IMR-90 (cell line): ENCODE measurements at regions not wholly inside any gene's neighbourhood (a gene's known extent, or its start where the extent isn't known, plus 50 kb on each side); places are given as distances from the start of the nearest gene placed in this dataset.
A peak's percentile ranks its signal among the peaks of the same experiment; 100 is the strongest.

Experiments used
- ATAC-seq: fragments of 200-7000 bp; cut with Tn5 transposase; 2 replicates; pipeline ENCODE4 v1.9.1; 2020; ENCODE audit warnings: low read depth, mild to moderate bottlenecking, moderate library complexity
- BruUV-seq: library from RNA; stranded (reverse); fragments of 400-500 nt; replicated peaks from 2 replicates; lab custom pipeline; 2021; lab: Mats Ljungman, UMichigan
- CTCF ChIA-PET: fragments of 300-600 bp; formaldehyde crosslinking; extraction: SDS; loops from one replicate; lab custom pipeline; 2021; ENCODE audit warnings: antibody characterized with exemption; lab: Yijun Ruan, JAX
- POLR2A ChIA-PET: fragments of 300-600 bp; sonication (Branson Sonifier 250); formaldehyde crosslinking; loops from one replicate; lab custom pipeline; 2022; ENCODE audit warnings: antibody characterized with exemption; ENCODE audit not compliant: unreplicated experiment; lab: Charles Lee
- DNase-seq: peaks from one replicate; pipeline ENCODE4 v3.0.0; 2013
- H2AFZ ChIP-seq: replicated peaks from 2 replicates; pipeline ENCODE3; 2013; ENCODE audit warnings: low read length, mild to moderate bottlenecking; ENCODE audit not compliant: poor library complexity
- H2AK5ac ChIP-seq: 2 replicates; pipeline ENCODE4 v1.6.1; 2013; ENCODE audit warnings: low read depth, low read length, inconsistent platforms
- H2AK9ac ChIP-seq: replicated peaks from 2 replicates; pipeline ENCODE3; 2013; ENCODE audit warnings: mild to moderate bottlenecking, low read depth, low read length, moderate library complexity; ENCODE audit not compliant: poor library complexity
- H2BK120ac ChIP-seq: 2 replicates; pipeline ENCODE4 v1.6.1; 2013; ENCODE audit warnings: low read depth, low read length, inconsistent platforms
- H2BK15ac ChIP-seq: 3 replicates; pipeline ENCODE4 v1.6.1; 2013; ENCODE audit warnings: low read depth, low read length, inconsistent platforms
- H2BK20ac ChIP-seq: 2 replicates; pipeline ENCODE4 v1.6.1; 2013; ENCODE audit warnings: low read depth, mild to moderate bottlenecking, inconsistent platforms, low read length, moderate library complexity
- H2BK5ac ChIP-seq: 2 replicates; pipeline ENCODE4 v1.6.1; 2013; ENCODE audit warnings: mild to moderate bottlenecking, low read depth, low read length, inconsistent platforms; ENCODE audit not compliant: poor library complexity, severe bottlenecking
- H3K14ac ChIP-seq: replicated peaks from 2 replicates; pipeline ENCODE4 v1.6.1; 2013; ENCODE audit warnings: low read depth, low read length, inconsistent platforms
- H3K18ac ChIP-seq: 2 replicates; pipeline ENCODE4 v1.6.1; 2013; ENCODE audit warnings: low read depth, low read length, control low read depth
- H3K23ac ChIP-seq: 2 replicates; pipeline ENCODE4 v1.6.1; 2013; ENCODE audit warnings: low read depth, low read length, inconsistent platforms
- H3K27ac ChIP-seq: 2 replicates; pipeline ENCODE4 v1.5.1; 2013; ENCODE audit warnings: mild to moderate bottlenecking, control low read depth, low read length; ENCODE audit not compliant: insufficient read depth
- H3K27me3 ChIP-seq: 2 replicates; pipeline ENCODE4 v1.6.1; 2013; ENCODE audit warnings: low read length; ENCODE audit not compliant: control insufficient read depth, insufficient read depth
- H3K36me3 ChIP-seq: 2 replicates; pipeline ENCODE4 v1.6.1; 2013; ENCODE audit warnings: low read length, mixed read lengths; ENCODE audit not compliant: control insufficient read depth, insufficient read depth
- H3K4ac ChIP-seq: 2 replicates; pipeline ENCODE4 v1.6.1; 2013; ENCODE audit warnings: low read depth, low read length, inconsistent platforms
- H3K4me1 ChIP-seq: 2 replicates; pipeline ENCODE4 v1.6.1; 2013; ENCODE audit warnings: low read length, mixed read lengths; ENCODE audit not compliant: control insufficient read depth, insufficient read depth
- H3K4me2 ChIP-seq: 2 replicates; pipeline ENCODE4 v1.6.1; 2013; ENCODE audit warnings: low read depth, mild to moderate bottlenecking, control low read depth, low read length, moderate library complexity
- H3K4me3 ChIP-seq: 2 replicates; pipeline ENCODE4 v1.5.1; 2013; ENCODE audit warnings: low read depth, mild to moderate bottlenecking, control low read depth, low read length, moderate library complexity; ENCODE audit not compliant: insufficient read depth
- H3K56ac ChIP-seq: 2 replicates; pipeline ENCODE4 v1.6.1; 2013; ENCODE audit warnings: low read length, inconsistent platforms; ENCODE audit not compliant: insufficient read depth; ENCODE audit errors: extremely low read depth
- H3K79me1 ChIP-seq, 2 experiments: 2 replicates each; pipeline ENCODE4 v1.6.1; 2013; ENCODE audit warnings: low read length in 2 of 2, inconsistent platforms in 1 of 2, low read depth in 1 of 2
- H3K9ac ChIP-seq: 2 replicates; pipeline ENCODE4 v1.6.1; 2013; ENCODE audit warnings: low read depth, low read length, control low read depth
- H3K9me1 ChIP-seq: 2 replicates; pipeline ENCODE4 v1.6.1; 2013; ENCODE audit warnings: low read length, inconsistent platforms; ENCODE audit not compliant: insufficient read depth
- H3K9me3 ChIP-seq: 2 replicates; pipeline ENCODE4 v1.6.1; 2013; ENCODE audit warnings: low read length; ENCODE audit not compliant: control insufficient read depth, insufficient read depth
- H4K20me1 ChIP-seq: 2 replicates; pipeline ENCODE4 v1.6.1; 2013; ENCODE audit warnings: low read length, inconsistent platforms; ENCODE audit not compliant: insufficient read depth
- H4K5ac ChIP-seq: 2 replicates; pipeline ENCODE4 v1.6.1; 2013; ENCODE audit warnings: mild to moderate bottlenecking, low read depth, low read length, control low read depth
- H4K8ac ChIP-seq, 2 experiments: 2 replicates each; pipeline ENCODE4 v1.6.1; 2013; ENCODE audit warnings: low read depth in 2 of 2, low read length in 2 of 2, control low read depth in 1 of 2, inconsistent platforms in 1 of 2
- H4K91ac ChIP-seq: 2 replicates; pipeline ENCODE4 v1.6.1; 2013; ENCODE audit warnings: low read depth, low read length, inconsistent platforms; ENCODE audit not compliant: insufficient read depth
- CEBPB ChIP-seq: IDR thresholded peaks from 2 replicates; pipeline ENCODE4 v1.6.1; 2012; ENCODE audit warnings: low read depth, low read length, improper control_type of control experiment
- CHD1 ChIP-seq: IDR thresholded peaks from 2 replicates; pipeline ENCODE4 v1.6.1; 2012; ENCODE audit warnings: low read depth, low read length, improper control_type of control experiment
- FOS ChIP-seq: fragments of 150-350 bp; IDR thresholded peaks from 2 replicates; pipeline ENCODE4 v1.6.1; 2016; ENCODE audit warnings: low read depth, low read length
- MAFK ChIP-seq: IDR thresholded peaks from 2 replicates; pipeline ENCODE4 v1.6.1; 2012; ENCODE audit warnings: low read depth, low read length, improper control_type of control experiment
- MXI1 ChIP-seq: IDR thresholded peaks from 2 replicates; pipeline ENCODE4 v1.6.1; 2012; ENCODE audit warnings: low read depth, mild to moderate bottlenecking, low read length, moderate library complexity, borderline replicate concordance
- RAD21 ChIP-seq: IDR thresholded peaks from 2 replicates; pipeline ENCODE4 v1.6.1; 2012; ENCODE audit warnings: low read length, improper control_type of control experiment
- RCOR1 ChIP-seq: IDR thresholded peaks from 2 replicates; pipeline ENCODE4 v1.6.1; 2012; ENCODE audit warnings: mild to moderate bottlenecking, low read length, improper control_type of control experiment; ENCODE audit not compliant: insufficient replicate concordance
- SMC3 ChIP-seq: fragments of 150-350 bp; IDR thresholded peaks from 2 replicates; pipeline ENCODE4 v1.6.1; 2016; ENCODE audit warnings: low read depth, mild to moderate bottlenecking, antibody characterized with exemption, low read length, moderate library complexity
- WGBS, 2 experiments: methylation state at CpG; one replicate each; pipeline versions ENCODE4 v1.1.5 to v1.1.7; 2013; ENCODE audit warnings: missing lambda C conversion rate in 2 of 2; ENCODE audit not compliant: insufficient read length in 1 of 2; ENCODE audit errors: extremely low coverage in 2 of 2; 5-methylcytosine and 5-hydroxymethylcytosine counted together
- dilution Hi-C: fragments of 300-500 bp; cut with HindIII; formaldehyde crosslinking; loops from one replicate; pipeline ENCODE4 v1.14.3; 2018; ENCODE audit warnings: low sequenced_read_pairs; ENCODE audit not compliant: unreplicated experiment
- in situ Hi-C: fragments of 300-500 bp; cut with MboI; formaldehyde crosslinking; loops from 3 replicates; pipeline ENCODE4 v1.14.3; 2019; ENCODE audit warnings: low sequenced_read_pairs, inconsistent platforms, mixed read lengths
- intact Hi-C: fragments of 100-400 bp; cut with micrococcal nuclease; formaldehyde crosslinking; loops from 2 replicates; pipeline ENCODE4 v1.10.0; 2022
- TF ChIP-seq, protein P1 (sequence below): fragments of 150-350 bp; IDR thresholded peaks from 2 replicates; pipeline ENCODE4 v1.6.1; 2017; ENCODE audit warnings: mild to moderate bottlenecking, antibody characterized with exemption, low read length, low read depth
- TF ChIP-seq, protein P2 (sequence below): conservative IDR thresholded peaks from 2 replicates; pipeline ENCODE4 v1.5.1; 2012; ENCODE audit warnings: mild to moderate bottlenecking, low read depth, low read length, improper control_type of control experiment
- TF ChIP-seq, protein P3 (sequence below): fragments of 150-350 bp; IDR thresholded peaks from 2 replicates; pipeline ENCODE4 v1.6.1; 2016; ENCODE audit warnings: low read depth, mild to moderate bottlenecking, low read length, moderate library complexity, borderline replicate concordance

DNA sequence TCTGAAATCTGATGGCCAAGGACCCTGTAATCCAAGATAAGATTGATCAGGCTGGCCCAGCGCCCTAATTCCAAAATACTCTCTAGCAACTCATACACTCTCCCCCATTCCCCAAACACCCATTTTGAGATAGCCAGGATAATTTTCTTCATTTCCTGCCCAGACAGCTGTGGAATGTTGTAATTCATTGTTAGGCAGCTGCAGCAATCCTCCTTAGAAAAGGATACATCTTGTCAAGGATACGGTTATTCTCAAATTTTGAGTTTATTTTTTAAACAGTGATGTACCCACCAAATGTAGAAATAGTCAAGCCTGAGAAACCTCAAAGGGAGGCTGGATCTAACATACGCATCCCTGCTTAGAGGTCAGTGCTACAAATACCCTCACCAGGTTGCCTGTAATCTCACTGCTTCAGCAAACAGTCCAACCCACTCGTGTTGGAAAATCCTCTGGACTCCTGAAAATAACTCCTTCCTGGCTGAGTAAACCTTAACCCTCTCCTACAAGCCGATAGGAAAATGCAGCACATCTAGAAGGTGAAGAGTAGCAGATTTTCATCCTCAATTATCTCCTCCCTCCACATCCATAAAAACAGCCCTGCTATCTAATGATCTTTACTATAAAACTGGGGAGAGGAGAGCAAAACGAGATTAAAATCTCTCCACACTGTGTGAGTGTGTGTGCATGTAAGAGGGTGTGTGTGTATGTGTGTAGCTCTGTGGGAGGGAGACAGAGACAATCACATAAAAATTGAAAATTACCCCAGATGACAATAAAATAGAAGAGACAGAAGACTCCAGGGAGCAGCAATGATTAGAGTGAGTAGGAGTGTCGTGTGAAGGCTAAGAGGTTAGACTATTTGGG lies 683.1 kb downstream of the DIAPH3 start (continued):
- no peak for TF ChIP-seq CHD1

DNA sequence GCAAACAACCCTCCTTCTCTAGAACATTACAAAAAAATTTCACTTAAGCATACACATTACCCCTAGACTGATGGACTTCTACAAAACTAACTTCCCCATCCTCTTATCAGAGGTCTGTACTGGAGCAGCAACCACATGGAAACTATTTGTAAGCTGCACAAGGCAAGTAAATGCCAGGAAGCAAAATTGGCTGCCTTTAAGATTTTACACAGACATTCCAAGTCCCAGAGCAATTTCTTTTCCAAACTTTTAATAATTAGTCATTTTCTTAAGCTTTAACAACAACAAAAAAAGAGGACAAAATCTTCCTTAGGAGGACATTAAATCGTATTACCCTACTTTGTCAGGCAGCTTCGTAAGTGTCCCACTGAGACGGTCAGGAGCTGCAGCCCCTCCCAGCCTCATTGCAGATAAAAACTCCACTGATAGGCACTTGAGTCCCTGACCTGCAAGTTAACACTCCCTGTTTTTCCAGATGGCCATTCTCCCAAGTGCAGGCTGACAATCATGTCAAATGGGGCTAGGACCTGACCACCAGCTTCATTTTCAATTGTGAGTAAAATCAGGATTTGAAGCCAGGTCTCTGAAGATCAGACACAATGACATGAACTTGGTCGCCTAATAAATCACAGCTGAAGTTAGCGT lies 680.1 kb downstream of the DIAPH3 start:
- H3K9me1 ChIP-seq, result no peaks in the 10 kb centered on the region
- no peak overlapping the region for H3K14ac ChIP-seq
- H2AK5ac ChIP-seq, result no peak overlapping the region
- POLR2A ChIA-PET, result interaction anchor here (0.6 kb wide), 1 partner anchor 124 kb away, joined by 4 read pairs; no protein-coding TSS in a partner anchor
- H3K18ac ChIP-seq, result no peak overlapping the region
- H3K23ac ChIP-seq, result no peak overlapping the region
- no peak overlapping the region for H2AK9ac ChIP-seq
- no peaks in the 10 kb centered on the region for H3K79me1 ChIP-seq
- H3K27ac ChIP-seq, result no peak overlapping the region
- no TSS peak for BruUV-seq
- no peaks in the 10 kb centered on the region for H3K4me1 ChIP-seq
- no peak overlapping the region for H2AFZ ChIP-seq
- DNase-seq (peak; percentile 17), ATAC-seq (peak; percentile 56)
- WGBS, 2 experiments, result 48% methylated on average over 3 of the region's 5 CpGs; no CpG with 5 or more reads in 1 of the 2 experiments
- no peak overlapping the region for H3K4me2 ChIP-seq
- no peak overlapping the region for H2BK20ac ChIP-seq
- H4K8ac ChIP-seq, result no peak overlapping the region
- no peaks in the 10 kb centered on the region for H3K9me3 ChIP-seq
- H3K56ac ChIP-seq, result no peak overlapping the region
- no peak overlapping the region for H2BK15ac ChIP-seq
- no peak overlapping the region for H2BK120ac ChIP-seq
- no peak overlapping the region for H3K4ac ChIP-seq
- in situ Hi-C loops (no loop called here), dilution Hi-C loops (no loop called here), intact Hi-C loops (no loop called here)
- no peak overlapping the region for H3K9ac ChIP-seq
- H4K91ac ChIP-seq, result no peak overlapping the region
- H4K20me1 ChIP-seq, result no peaks in the 10 kb centered on the region
- H4K5ac ChIP-seq, result no peak overlapping the region
- H3K36me3 ChIP-seq, result no peaks in the 10 kb centered on the region
- H3K4me3 ChIP-seq, result no peak overlapping the region
- H2BK5ac ChIP-seq, result no peak overlapping the region
- CTCF ChIA-PET, result no interaction called here
- H3K27me3 ChIP-seq, result no peaks in the 10 kb centered on the region; the same call in 1 of the 2 replicates
- no peak for TF ChIP-seq MAFK
- TF ChIP-seq CEBPB, result no peak
- TF ChIP-seq RAD21, result no peak
- no peak for TF ChIP-seq RCOR1
- TF ChIP-seq, protein P1, sequence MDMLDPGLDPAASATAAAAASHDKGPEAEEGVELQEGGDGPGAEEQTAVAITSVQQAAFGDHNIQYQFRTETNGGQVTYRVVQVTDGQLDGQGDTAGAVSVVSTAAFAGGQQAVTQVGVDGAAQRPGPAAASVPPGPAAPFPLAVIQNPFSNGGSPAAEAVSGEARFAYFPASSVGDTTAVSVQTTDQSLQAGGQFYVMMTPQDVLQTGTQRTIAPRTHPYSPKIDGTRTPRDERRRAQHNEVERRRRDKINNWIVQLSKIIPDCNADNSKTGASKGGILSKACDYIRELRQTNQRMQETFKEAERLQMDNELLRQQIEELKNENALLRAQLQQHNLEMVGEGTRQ, result no peak
- TF ChIP-seq, protein P2, sequence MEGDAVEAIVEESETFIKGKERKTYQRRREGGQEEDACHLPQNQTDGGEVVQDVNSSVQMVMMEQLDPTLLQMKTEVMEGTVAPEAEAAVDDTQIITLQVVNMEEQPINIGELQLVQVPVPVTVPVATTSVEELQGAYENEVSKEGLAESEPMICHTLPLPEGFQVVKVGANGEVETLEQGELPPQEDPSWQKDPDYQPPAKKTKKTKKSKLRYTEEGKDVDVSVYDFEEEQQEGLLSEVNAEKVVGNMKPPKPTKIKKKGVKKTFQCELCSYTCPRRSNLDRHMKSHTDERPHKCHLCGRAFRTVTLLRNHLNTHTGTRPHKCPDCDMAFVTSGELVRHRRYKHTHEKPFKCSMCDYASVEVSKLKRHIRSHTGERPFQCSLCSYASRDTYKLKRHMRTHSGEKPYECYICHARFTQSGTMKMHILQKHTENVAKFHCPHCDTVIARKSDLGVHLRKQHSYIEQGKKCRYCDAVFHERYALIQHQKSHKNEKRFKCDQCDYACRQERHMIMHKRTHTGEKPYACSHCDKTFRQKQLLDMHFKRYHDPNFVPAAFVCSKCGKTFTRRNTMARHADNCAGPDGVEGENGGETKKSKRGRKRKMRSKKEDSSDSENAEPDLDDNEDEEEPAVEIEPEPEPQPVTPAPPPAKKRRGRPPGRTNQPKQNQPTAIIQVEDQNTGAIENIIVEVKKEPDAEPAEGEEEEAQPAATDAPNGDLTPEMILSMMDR, result no peak
- no peak for TF ChIP-seq SMC3
- TF ChIP-seq MXI1, result no peak
- TF ChIP-seq, protein P3, sequence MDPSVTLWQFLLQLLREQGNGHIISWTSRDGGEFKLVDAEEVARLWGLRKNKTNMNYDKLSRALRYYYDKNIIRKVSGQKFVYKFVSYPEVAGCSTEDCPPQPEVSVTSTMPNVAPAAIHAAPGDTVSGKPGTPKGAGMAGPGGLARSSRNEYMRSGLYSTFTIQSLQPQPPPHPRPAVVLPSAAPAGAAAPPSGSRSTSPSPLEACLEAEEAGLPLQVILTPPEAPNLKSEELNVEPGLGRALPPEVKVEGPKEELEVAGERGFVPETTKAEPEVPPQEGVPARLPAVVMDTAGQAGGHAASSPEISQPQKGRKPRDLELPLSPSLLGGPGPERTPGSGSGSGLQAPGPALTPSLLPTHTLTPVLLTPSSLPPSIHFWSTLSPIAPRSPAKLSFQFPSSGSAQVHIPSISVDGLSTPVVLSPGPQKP, result no peak
- TF ChIP-seq FOS, result no peak
